Mesodermal cell (in vitro differentiated cells): ENCODE measurements at regions not wholly inside any gene's neighbourhood (a gene's known extent, or its start where the extent isn't known, plus 50 kb on each side); places are given as distances from the start of the nearest gene placed in this dataset.
"Not testable (repeated sequence)": the region's sequence is repeated elsewhere in the genome, so short reads cannot be mapped to it uniquely, and the experiment has no call there.

ENCODE experiments used
- H3K27ac ChIP-seq: 2 replicates; pipeline ENCODE4 v1.7.0; 2013; ENCODE audit warnings: mild to moderate bottlenecking, low read depth, low read length, moderate library complexity; ENCODE audit not compliant: severe bottlenecking
- H3K36me3 ChIP-seq: 2 replicates; pipeline ENCODE4 v1.7.1; 2013; ENCODE audit warnings: mild to moderate bottlenecking, low read length, moderate library complexity; ENCODE audit not compliant: control insufficient read depth, insufficient read depth
- H3K4me1 ChIP-seq: one replicate; pipeline ENCODE4 v1.7.1; 2013; ENCODE audit warnings: mild to moderate bottlenecking, low read length; ENCODE audit not compliant: insufficient read depth, control insufficient read depth, poor library complexity, severe bottlenecking
- H3K4me3 ChIP-seq: 2 replicates; pipeline ENCODE4 v1.7.0; 2013; ENCODE audit warnings: low read length, control low read depth, mild to moderate bottlenecking; ENCODE audit not compliant: insufficient read depth, poor library complexity, severe bottlenecking; ENCODE audit errors: extremely low read depth
- H3K9me3 ChIP-seq: 2 replicates; pipeline ENCODE4 v1.7.1; 2013; ENCODE audit warnings: mild to moderate bottlenecking, low read length, moderate library complexity; ENCODE audit not compliant: control insufficient read depth
- WGBS, 2 experiments: methylation state at CpG; one replicate each; pipeline ENCODE4 v1.1.5; 2013; ENCODE audit warnings: missing lambda C conversion rate in 2 of 2; ENCODE audit not compliant: insufficient coverage in 2 of 2; 5-methylcytosine and 5-hydroxymethylcytosine counted together

DNA sequence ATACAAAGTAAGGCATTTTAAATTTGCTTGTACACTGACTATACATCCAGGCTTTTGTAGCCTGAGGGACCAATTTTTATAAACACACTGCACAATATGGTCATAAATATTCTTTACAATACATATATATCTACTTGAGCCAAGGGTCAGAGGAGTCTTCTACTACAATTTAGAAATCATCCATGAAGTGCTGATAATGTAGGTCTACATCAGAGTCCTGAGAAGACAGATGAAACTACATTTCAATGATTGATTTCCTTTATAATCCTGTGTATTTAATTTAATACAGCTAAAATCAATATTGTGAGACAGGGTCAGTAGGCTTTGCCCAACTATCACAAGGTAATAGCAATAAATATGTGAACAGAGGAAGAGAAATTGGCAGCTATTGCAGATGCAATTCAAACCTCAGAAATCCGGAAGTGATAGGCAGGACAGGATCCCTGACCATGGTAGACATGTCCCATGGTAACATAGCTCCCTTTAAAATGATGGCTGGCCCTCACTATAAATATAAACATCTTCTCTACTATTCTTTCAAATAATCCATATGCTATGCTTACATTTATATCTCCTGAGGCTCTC lies 318.0 kb upstream of the POT1 start:
- no peaks in the 10 kb centered on the region for H3K4me1 ChIP-seq
- no peak overlapping the region for H3K27ac ChIP-seq
- H3K4me3 ChIP-seq, result no peak overlapping the region
- no CpG with 5 or more reads among the region's 1 CpG for WGBS, 2 experiments
- H3K36me3 ChIP-seq, result no peaks in the 10 kb centered on the region
- H3K9me3 ChIP-seq, result no peaks in the 10 kb centered on the region

DNA sequence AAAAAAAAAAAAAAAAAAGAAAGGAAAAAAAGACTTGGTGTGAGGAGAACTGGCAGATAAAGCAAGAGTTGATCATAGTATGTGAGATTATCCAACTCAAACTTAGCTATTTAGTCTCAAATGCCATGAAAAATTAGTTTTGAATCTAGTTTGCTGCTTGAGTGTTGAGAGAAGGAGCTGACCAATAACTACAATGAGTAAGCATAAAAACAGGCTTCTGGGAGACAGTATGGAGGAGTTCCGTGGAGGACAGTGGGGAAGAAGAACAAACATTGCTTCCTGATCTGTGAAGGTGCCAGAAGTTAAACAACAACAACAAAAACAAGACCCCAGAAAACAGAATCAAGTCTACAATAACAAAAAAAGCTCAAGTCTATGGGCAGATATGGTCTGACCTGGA lies 317.1 kb upstream of the POT1 start:
- no CpG with 5 or more reads among the region's 1 CpG for WGBS, 2 experiments
- Histone ChIP-seq H3K36me3 (no peaks in the 10 kb centered on the region), H3K9me3 (no peaks in the 10 kb centered on the region), H3K4me3 (no peak overlapping the region), H3K4me1 (no peaks in the 10 kb centered on the region), H3K27ac (no peak overlapping the region)

DNA sequence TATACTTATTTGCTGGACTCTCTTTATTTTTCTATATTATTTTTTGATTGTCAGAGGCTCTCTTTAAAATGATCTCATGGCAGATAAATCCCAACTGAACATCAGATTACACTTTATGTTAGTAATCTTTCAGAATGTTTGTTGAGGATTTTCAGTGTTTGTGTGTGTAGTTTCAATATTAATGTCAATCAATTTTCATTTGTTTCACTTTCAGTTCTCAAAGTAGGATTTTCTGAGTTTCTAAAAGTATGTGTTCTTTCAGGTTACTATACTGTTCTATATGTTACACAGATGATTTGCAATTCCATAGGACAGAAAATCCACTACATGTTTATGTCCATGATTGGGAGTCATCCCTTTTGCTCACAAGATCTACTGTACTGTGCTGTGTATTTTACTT lies 311.9 kb upstream of the POT1 start:
- H3K4me1 ChIP-seq, result no peaks in the 10 kb centered on the region
- no peak overlapping the region for H3K4me3 ChIP-seq
- no peaks in the 10 kb centered on the region for H3K36me3 ChIP-seq
- H3K9me3 ChIP-seq, result no peaks in the 10 kb centered on the region
- H3K27ac ChIP-seq, result no peak overlapping the region

DNA sequence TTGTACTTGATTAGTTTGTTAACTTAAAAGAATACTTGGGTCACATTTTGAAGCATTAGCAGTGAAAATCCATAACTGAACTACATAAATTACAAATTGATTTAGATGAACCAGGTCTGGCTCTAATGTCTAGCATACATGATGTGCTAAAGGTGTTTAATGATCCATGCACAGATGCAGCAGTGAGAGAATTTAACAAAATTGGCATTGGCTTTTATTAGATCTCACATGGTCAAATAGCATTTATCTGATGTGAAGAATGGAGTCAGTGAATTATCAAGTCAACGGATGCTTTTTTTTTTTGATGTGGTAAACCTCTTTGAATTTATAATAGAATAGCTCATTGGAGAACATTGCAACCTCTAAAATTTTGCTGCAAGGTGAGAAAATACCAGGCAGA lies 293.0 kb upstream of the POT1 start:
- WGBS, 2 experiments, result no CpG with 5 or more reads among the region's 1 CpG
- Histone ChIP-seq H3K27ac (no peak overlapping the region), H3K36me3 (no peaks in the 10 kb centered on the region), H3K4me3 (no peak overlapping the region), H3K9me3 (no peaks in the 10 kb centered on the region), H3K4me1 (no peaks in the 10 kb centered on the region)

DNA sequence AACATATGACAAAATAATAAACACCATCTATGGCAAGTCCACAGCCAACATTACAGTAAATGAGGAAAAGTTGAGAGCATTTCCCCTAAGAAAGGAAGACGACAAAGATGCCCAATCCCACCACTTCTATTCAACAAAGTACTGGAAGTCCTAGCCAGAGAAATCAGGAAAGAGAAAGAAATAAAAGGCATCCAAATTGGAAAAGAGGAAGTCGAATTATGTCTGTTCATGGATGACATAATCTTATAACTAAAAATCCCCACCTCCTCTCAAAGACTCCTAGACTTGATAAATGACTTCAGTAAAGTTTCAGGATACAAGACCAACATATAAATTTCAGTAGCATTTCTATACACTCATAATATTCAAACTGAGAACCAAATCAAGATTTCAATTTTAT lies 288.5 kb upstream of the POT1 start:
- Histone ChIP-seq H3K4me3 (no peak overlapping the region), H3K4me1 (no peaks in the 10 kb centered on the region), H3K36me3 (no peaks in the 10 kb centered on the region), H3K27ac (no peak overlapping the region), H3K9me3 (no peaks in the 10 kb centered on the region)
- WGBS, 2 experiments, result no CpG with 5 or more reads among the region's 2 CpGs

DNA sequence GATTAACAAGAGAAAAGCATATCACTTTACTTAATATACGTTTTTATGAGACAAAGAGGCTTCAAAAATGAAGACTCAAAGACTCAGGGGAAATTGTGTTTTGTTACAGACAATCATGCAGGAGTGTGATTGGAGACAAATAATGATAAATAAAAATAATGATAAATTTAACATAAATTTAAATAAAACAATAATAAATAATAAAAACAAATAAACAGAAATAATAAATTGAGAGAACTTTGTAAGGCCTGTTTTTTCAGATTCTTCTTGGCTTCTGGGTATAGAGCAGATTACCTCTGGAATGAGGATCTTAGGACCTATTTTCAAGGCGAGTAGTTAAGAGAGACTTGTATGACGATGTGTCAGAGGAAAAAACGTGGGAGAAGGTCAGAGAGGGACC lies 271.4 kb upstream of the POT1 start:
- no peak overlapping the region for H3K27ac ChIP-seq
- no peak overlapping the region for H3K4me3 ChIP-seq
- no peaks in the 10 kb centered on the region for H3K4me1 ChIP-seq
- H3K9me3 ChIP-seq, result no peaks in the 10 kb centered on the region
- H3K36me3 ChIP-seq, result no peaks in the 10 kb centered on the region
- 80 to 83% methylated on average over 2 to 3 of the region's 4 CpGs for WGBS, 2 experiments

DNA sequence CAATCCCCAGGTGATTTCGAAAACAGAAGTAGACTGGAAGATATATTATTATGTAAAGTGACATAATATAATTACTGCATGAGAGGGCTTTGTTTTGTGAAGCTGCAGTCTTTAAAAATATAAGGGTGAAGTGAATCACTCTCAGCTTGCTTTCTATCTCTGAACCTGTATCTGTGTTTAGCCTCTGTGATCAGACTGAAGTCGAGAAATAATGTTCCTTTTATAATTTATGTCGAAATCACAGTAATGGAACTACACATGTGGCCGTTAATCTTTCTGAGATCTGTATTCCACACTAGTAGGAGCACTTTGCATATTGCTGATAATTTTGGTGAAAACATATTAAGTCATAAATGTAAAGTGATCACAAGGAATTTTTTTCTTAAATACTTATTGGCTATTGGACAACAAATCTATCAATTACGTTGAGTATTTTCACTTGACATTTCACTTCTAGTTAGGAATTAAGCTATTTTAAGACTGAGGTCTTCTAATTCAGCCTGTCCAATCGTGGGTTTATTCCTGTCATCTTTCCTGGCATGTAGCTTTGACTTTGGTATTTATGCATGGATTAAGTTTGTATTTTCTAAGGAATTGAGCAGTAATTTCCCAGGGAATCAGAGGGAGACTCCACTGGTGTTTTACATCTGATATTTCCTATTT lies 268.2 kb upstream of the POT1 start:
- Histone ChIP-seq H3K36me3 (no peaks in the 10 kb centered on the region), H3K4me3 (no peak overlapping the region), H3K9me3 (no peaks in the 10 kb centered on the region), H3K27ac (no peak overlapping the region), H3K4me1 (no peaks in the 10 kb centered on the region)
- 83 to 92% methylated on average over 1 to 2 of the region's 6 CpGs for WGBS, 2 experiments

DNA sequence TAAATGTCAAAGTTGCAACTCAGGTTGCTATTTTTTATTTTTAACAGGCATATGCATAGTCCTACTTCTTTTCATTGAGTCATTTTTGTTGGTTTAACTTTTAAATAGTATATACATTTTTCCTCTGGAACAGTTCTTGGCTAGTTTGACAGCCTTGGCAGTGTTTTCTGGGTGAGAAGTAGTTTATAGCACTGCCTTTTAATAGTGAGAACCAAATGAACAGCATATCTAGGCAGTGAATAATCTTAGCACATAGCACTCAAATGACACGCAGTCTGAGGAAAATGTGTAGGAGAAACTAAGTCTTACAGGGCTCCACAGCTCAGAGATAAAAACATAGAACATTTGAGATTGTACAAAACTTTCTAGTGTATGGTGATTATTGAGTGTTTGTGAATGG lies 265.5 kb upstream of the POT1 start:
- 80% methylated on average over 1 of the region's 1 CpG; no CpG with 5 or more reads in 1 of the 2 experiments for WGBS, 2 experiments
- Histone ChIP-seq H3K9me3 (no peaks in the 10 kb centered on the region), H3K4me1 (no peaks in the 10 kb centered on the region), H3K27ac (no peak overlapping the region), H3K4me3 (no peak overlapping the region), H3K36me3 (no peaks in the 10 kb centered on the region)

DNA sequence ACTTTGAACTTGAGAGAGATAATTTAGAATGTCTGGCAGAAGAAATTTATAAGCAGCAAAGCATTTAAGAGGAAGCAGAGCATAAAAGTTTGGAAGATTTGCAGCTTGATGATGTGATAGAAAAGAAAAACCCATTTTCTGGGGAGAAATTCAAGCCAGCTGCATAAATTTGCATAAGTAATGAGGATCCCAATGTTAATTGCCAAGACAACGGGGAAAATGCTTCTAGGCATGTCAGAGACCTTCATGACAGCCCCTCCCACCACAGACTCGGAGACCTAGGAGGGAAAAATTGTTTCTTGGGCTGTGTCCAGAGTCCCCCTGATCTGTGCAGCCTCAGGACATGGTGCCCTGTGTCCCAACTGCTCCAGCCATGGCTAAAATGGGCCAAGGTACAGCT lies 263.6 kb upstream of the POT1 start:
- H3K9me3 ChIP-seq, result no peaks in the 10 kb centered on the region
- H3K27ac ChIP-seq, result no peak overlapping the region
- no peak overlapping the region for H3K4me3 ChIP-seq
- WGBS, 2 experiments, result 43 to 55% methylated on average over 1 to 2 of the region's 2 CpGs
- H3K4me1 ChIP-seq, result no peaks in the 10 kb centered on the region
- no peaks in the 10 kb centered on the region for H3K36me3 ChIP-seq

DNA sequence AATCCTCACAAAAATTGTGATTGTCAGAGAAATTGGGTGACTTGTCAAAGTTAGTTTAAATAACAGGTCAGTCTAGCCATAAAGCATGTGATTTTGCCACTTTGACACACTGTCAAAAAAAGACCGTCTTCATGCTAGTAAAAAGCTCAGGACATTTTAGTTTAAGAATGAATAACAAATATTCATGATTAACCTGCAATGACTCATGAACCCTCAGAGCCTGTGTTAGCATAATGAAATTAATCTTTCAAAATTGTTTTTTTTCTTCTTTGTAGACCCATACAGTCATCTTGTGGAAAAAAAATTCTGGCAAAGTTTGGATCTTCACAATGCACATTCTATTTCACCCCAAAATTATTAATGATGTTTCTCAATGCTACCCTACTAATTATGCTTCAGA lies 255.2 kb upstream of the POT1 start:
- no peaks in the 10 kb centered on the region for H3K9me3 ChIP-seq
- no CpG with 5 or more reads among the region's 1 CpG for WGBS, 2 experiments
- H3K36me3 ChIP-seq, result no peaks in the 10 kb centered on the region
- no peak overlapping the region for H3K4me3 ChIP-seq
- no peak overlapping the region for H3K27ac ChIP-seq
- no peaks in the 10 kb centered on the region for H3K4me1 ChIP-seq

DNA sequence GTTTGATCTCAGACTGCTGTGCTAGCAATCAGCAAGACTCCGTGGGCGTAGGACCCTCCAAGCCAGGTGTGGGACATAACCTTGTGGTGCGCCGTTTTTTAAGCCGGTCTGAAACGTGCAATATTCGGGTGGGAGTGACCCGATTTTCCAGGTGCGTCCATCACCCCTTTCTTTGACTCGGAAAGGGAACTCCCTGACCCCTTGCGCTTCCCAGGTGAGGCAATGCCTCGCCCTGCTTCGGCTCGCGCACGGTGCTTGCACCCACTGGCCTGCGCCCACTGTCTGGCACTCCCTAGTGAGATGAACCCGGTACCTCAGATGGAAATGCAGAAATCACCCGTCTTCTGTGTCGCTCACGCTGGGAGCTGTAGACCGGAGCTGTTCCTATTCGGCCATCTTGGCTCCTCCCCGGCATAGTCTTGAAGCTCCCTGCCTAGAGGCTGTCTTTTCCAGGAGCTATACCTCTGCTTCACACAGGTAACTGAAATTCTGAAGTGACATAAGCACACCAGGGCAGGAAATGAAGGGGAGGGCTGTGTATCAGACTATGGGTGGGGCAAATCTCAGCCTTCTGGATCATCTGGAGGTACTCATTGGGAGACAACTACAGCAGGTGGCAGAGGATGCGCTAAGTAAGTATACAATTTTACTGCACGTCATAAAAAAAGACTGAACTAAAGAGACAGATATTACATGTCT lies 252.1 kb upstream of the POT1 start:
- H3K27ac ChIP-seq, H3K9me3 ChIP-seq, H3K36me3 ChIP-seq, H3K4me1 ChIP-seq, H3K4me3 ChIP-seq: not testable (repeated sequence)
- 90 to 97% methylated on average over 12 to 15 of the region's 26 CpGs for WGBS, 2 experiments
